Kidney glomerular epithelial cell (primary cell): ENCODE measurements at regions not wholly inside any gene's neighbourhood (a gene's known extent, or its start where the extent isn't known, plus 50 kb on each side); places are given as distances from the start of the nearest gene placed in this dataset.
"Not testable (repeated sequence)": the region's sequence is repeated elsewhere in the genome, so short reads cannot be mapped to it uniquely, and the experiment has no call there.

Experiments
- DNase-seq: peaks from one replicate; lab custom pipeline; 2025; lab: John Stamatoyannopoulos, UW

GRCh38 chr2:21966139-21966538 lies 842.4 kb downstream of the TDRD15 start:
- no peak for DNase-seq

GRCh38 chr2:21970971-21971370 lies 847.2 kb downstream of the TDRD15 start:
- no peak for DNase-seq

- DNase-seq = no peak
Observed at GRCh38 chr2:21972586-21972985, 848.8 kb downstream of the TDRD15 start.

GRCh38 chr2:21981127-21981526 lies 857.4 kb downstream of the TDRD15 start:
- DNase-seq = no peak

- DNase-seq = no peak
Observed at GRCh38 chr2:21993002-21993401, 869.2 kb downstream of the TDRD15 start.

GRCh38 chr2:21996339-21996738 lies 872.6 kb downstream of the TDRD15 start:
- DNase-seq = no peak

- no peak for DNase-seq
Observed at GRCh38 chr2:21999522-21999921, 875.8 kb downstream of the TDRD15 start.

- no peak for DNase-seq
Observed at GRCh38 chr2:22002066-22002465, 878.3 kb downstream of the TDRD15 start.

GRCh38 chr2:22003270-22003669 lies 879.5 kb downstream of the TDRD15 start:
- DNase-seq = no peak

- DNase-seq = no peak
Observed at GRCh38 chr2:22011048-22011447, 887.3 kb downstream of the TDRD15 start.

GRCh38 chr2:22020091-22020742 lies 896.4 kb downstream of the TDRD15 start:
- DNase-seq = no peak

- no peak for DNase-seq
Observed at GRCh38 chr2:22027345-22028005, 903.7 kb downstream of the TDRD15 start.

GRCh38 chr2:22035361-22035830 lies 911.6 kb downstream of the TDRD15 start:
- DNase-seq = no peak

GRCh38 chr2:22037274-22037673 lies 913.5 kb downstream of the TDRD15 start:
- no peak for DNase-seq

- DNase-seq = no peak
Observed at GRCh38 chr2:22043784-22044183, 920.0 kb downstream of the TDRD15 start.

GRCh38 chr2:22055784-22056620 lies 932.2 kb downstream of the TDRD15 start:
- DNase-seq = no peak

GRCh38 chr2:22056621-22057132 lies 932.9 kb downstream of the TDRD15 start:
- no peak for DNase-seq

- no peak for DNase-seq
Observed at GRCh38 chr2:22062679-22063078, 938.9 kb downstream of the TDRD15 start.

- DNase-seq = no peak
Observed at GRCh38 chr2:22076454-22076853, 952.7 kb downstream of the TDRD15 start.

GRCh38 chr2:22078701-22079100 lies 954.9 kb downstream of the TDRD15 start:
- no peak for DNase-seq

GRCh38 chr2:22079583-22079982 lies 955.8 kb downstream of the TDRD15 start:
- DNase-seq = no peak

- no peak for DNase-seq
Observed at GRCh38 chr2:22086726-22087125, 963.0 kb downstream of the TDRD15 start.

GRCh38 chr2:22103617-22104016 lies 979.8 kb downstream of the TDRD15 start:
- not testable (repeated sequence) for DNase-seq
